ENCODE measurements at regions not wholly inside any gene's neighbourhood (a gene's known extent, or its start where the extent isn't known, plus 50 kb on each side); places are given as distances from the start of the nearest gene placed in this dataset.

- TF ChIP-seq CTCF (CRISPR knock-in tag; IDR thresholded peaks at IDR 0.05) (no peak), SAFB2 (CRISPR knock-in tag; IDR thresholded peaks at IDR 0.05; ENCODE audit: borderline replicate concordance, low read depth) (no peak), ZNF296 (CRISPR knock-in tag; conservative IDR thresholded peaks at IDR 0.05) (no peak), E2F2 (CRISPR knock-in tag; IDR thresholded peaks at IDR 0.05; ENCODE audit: borderline replicate concordance) (no peak), GLI4 (CRISPR knock-in tag; IDR thresholded peaks at IDR 0.05; ENCODE audit: borderline replicate concordance) (no peak), DPF2 (CRISPR knock-in tag; IDR thresholded peaks at IDR 0.05; ENCODE audit: borderline replicate concordance, low read depth) (no peak), MED13 (CRISPR knock-in tag; IDR thresholded peaks at IDR 0.05) (no peak), ZBTB21 (CRISPR knock-in tag; IDR thresholded peaks at IDR 0.05) (no peak), HMGXB4 (CRISPR knock-in tag; IDR thresholded peaks at IDR 0.05; ENCODE audit: borderline replicate concordance in 1 of 2, low read depth in 1 of 2) (no peak), ZNF317 (CRISPR knock-in tag; IDR thresholded peaks at IDR 0.05) (no peak), ZNF354B (CRISPR knock-in tag; IDR thresholded peaks at IDR 0.05) (no peak), SRSF1 (optimal IDR thresholded peaks at IDR 0.05; ENCODE audit: low read depth, low read length) (no peak)
Observed at GRCh38 chr17:69639096-69639495, 224.6 kb downstream of the MAP2K6 start.

All from HepG2 (cell line).